ENCODE measurements at regions not wholly inside any gene's neighbourhood (a gene's known extent, or its start where the extent isn't known, plus 50 kb on each side); places are given as distances from the start of the nearest gene placed in this dataset.

DNA sequence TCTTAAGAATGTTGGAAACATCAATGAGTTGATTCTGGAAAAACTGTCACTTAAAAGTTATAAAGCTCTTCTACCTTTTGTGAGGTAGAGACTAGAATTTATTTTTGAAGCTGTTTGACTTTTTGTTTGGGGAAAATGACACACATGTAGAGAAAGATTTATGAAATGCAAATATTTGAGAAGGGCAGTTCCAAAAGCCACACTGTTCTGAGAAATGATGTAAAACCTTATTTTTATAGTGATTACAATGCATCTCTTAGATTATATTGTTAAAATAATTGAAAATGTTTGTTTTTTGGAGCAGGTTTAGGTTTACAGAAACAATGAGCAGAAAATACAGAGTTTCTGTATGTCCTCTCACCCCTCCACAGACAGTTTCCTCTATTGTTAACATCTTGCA lies 116.1 kb upstream of the CMC1 start:
- Histone ChIP-seq H3K27ac (replicated peaks; ENCODE audit: low read length) (no peak overlapping the region), H4K91ac (ENCODE audit: low read depth, low read length, poor library complexity) (no peak overlapping the region), H2BK5ac (ENCODE audit: low read length) (no peak overlapping the region), H3K4me2 (ENCODE audit: insufficient read depth, low read length, poor library complexity, severe bottlenecking) (no peak overlapping the region), H3K27me3 (ENCODE audit: control insufficient read depth in 3 of 3, insufficient read depth in 3 of 3, low read depth in 1 of 3, low read length in 3 of 3) (no peaks in the 10 kb centered on the region), H3K4me1 (ENCODE audit: control insufficient read depth in 2 of 2, insufficient read depth in 1 of 2, low read depth in 1 of 2, low read length in 2 of 2) (no peaks in the 10 kb centered on the region), H2BK12ac (ENCODE audit: low read length) (no peak overlapping the region), H3K4me3 (ENCODE audit: low read length in 2 of 2) (no peak overlapping the region), H3K14ac (ENCODE audit: low read length) (no peak overlapping the region), H3K18ac (ENCODE audit: low read length) (no peak overlapping the region), H2BK15ac (ENCODE audit: low read length) (no peak overlapping the region), H2AFZ (ENCODE audit: low read length) (no peak overlapping the region), H3K9me3 (replicated peaks in 1 of 2; ENCODE audit: control insufficient read depth in 2 of 2, insufficient read depth in 1 of 2, low read depth in 1 of 2, low read length in 2 of 2) (no peaks in the 10 kb centered on the region), H3K4ac (ENCODE audit: low read length) (no peak overlapping the region), H2AK5ac (ENCODE audit: low read depth, low read length) (no peak overlapping the region), H3K9ac (ENCODE audit: low read depth, low read length, poor library complexity) (no peak overlapping the region), H3K79me1 (ENCODE audit: low read depth, low read length) (no peaks in the 10 kb centered on the region), H2BK120ac (ENCODE audit: low read depth, low read length) (no peak overlapping the region), H4K8ac (ENCODE audit: low read depth, low read length) (no peak overlapping the region), H3K23ac (ENCODE audit: low read depth, low read length, poor library complexity) (no peak overlapping the region), H3K36me3 (replicated peaks in 1 of 2; ENCODE audit: control insufficient read depth in 2 of 2, insufficient read depth in 2 of 2, low read length in 2 of 2) (no peaks in the 10 kb centered on the region)
- DNase-seq (ENCODE audit: low spot score) = no peak

GRCh38 chr3:28130836-28131235 lies 110.6 kb upstream of the CMC1 start:
- no peak overlapping the region for H3K4me2 ChIP-seq (ENCODE audit: insufficient read depth, low read length, poor library complexity, severe bottlenecking)
- no peak overlapping the region for H2BK15ac ChIP-seq (ENCODE audit: low read length)
- no CpG with 5 or more reads among the region's 2 CpGs for WGBS, 2 donors (ENCODE audit: extremely low coverage in 2 of 2, insufficient read length in 2 of 2, insufficient replicate concordance in 1 of 2)
- no peaks in the 10 kb centered on the region for H3K4me1 ChIP-seq (ENCODE audit: control insufficient read depth in 2 of 2, insufficient read depth in 1 of 2, low read depth in 1 of 2, low read length in 2 of 2)
- no peak overlapping the region for H2BK120ac ChIP-seq (ENCODE audit: low read depth, low read length)
- H3K79me1 ChIP-seq (ENCODE audit: low read depth, low read length) = no peaks in the 10 kb centered on the region
- no peak overlapping the region for H2AK5ac ChIP-seq (ENCODE audit: low read depth, low read length)
- H2BK12ac ChIP-seq (ENCODE audit: low read length) = no peak overlapping the region
- H3K9ac ChIP-seq (ENCODE audit: low read depth, low read length, poor library complexity) = no peak overlapping the region
- H3K9me3 ChIP-seq (replicated peaks in 1 of 2; ENCODE audit: control insufficient read depth in 2 of 2, insufficient read depth in 1 of 2, low read depth in 1 of 2, low read length in 2 of 2) = no peaks in the 10 kb centered on the region
- H2BK5ac ChIP-seq (ENCODE audit: low read length) = no peak overlapping the region
- H3K36me3 ChIP-seq (replicated peaks in 1 of 2; ENCODE audit: control insufficient read depth in 2 of 2, insufficient read depth in 2 of 2, low read length in 2 of 2) = no peaks in the 10 kb centered on the region
- H3K27me3 ChIP-seq (ENCODE audit: control insufficient read depth in 3 of 3, insufficient read depth in 3 of 3, low read depth in 1 of 3, low read length in 3 of 3) = no peaks in the 10 kb centered on the region
- H4K91ac ChIP-seq (ENCODE audit: low read depth, low read length, poor library complexity) = no peak overlapping the region
- no peak overlapping the region for H4K8ac ChIP-seq (ENCODE audit: low read depth, low read length)
- no peak overlapping the region for H3K14ac ChIP-seq (ENCODE audit: low read length)
- no peak overlapping the region for H3K4me3 ChIP-seq (ENCODE audit: low read length in 2 of 2)
- no peak for DNase-seq (ENCODE audit: low spot score)
- no peak overlapping the region for H3K4ac ChIP-seq (ENCODE audit: low read length)
- H3K18ac ChIP-seq (ENCODE audit: low read length) = no peak overlapping the region
- H3K23ac ChIP-seq (ENCODE audit: low read depth, low read length, poor library complexity) = no peak overlapping the region
- no peak overlapping the region for H2AFZ ChIP-seq (ENCODE audit: low read length)
- H3K27ac ChIP-seq (replicated peaks; ENCODE audit: low read length) = no peak overlapping the region

DNA sequence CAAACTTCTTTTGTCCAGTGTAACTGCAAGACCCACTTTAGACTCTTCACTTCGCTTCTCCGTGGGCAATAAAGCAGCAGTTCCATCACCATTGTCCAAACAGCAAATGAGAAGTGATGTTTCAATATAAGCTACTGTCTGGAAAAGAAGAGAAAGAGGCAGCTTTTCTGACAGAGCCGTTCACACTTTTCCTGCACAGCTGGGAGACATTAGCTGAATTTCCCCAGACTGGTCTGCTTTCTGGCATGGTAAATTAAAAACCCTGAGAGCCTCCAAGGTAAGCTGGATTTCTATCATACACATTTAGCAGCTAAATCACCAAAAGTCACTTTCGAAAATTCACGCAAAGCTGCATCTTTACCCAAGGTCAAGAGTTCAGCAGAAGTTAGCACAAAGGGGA lies 108.5 kb upstream of the CMC1 start:
- Histone ChIP-seq H4K91ac (ENCODE audit: low read depth, low read length, poor library complexity) (no peak overlapping the region), H3K79me1 (ENCODE audit: low read depth, low read length) (no peaks in the 10 kb centered on the region), H3K27me3 (ENCODE audit: control insufficient read depth in 3 of 3, insufficient read depth in 3 of 3, low read depth in 1 of 3, low read length in 3 of 3) (no peaks in the 10 kb centered on the region), H3K14ac (ENCODE audit: low read length) (no peak overlapping the region), H3K36me3 (replicated peaks in 1 of 2; ENCODE audit: control insufficient read depth in 2 of 2, insufficient read depth in 2 of 2, low read length in 2 of 2) (no peaks in the 10 kb centered on the region), H2BK5ac (ENCODE audit: low read length) (no peak overlapping the region), H3K27ac (replicated peaks; ENCODE audit: low read length) (no peak overlapping the region), H3K4me3 (ENCODE audit: low read length in 2 of 2) (no peak overlapping the region), H3K9ac (ENCODE audit: low read depth, low read length, poor library complexity) (no peak overlapping the region), H2AFZ (ENCODE audit: low read length) (no peak overlapping the region), H2BK15ac (ENCODE audit: low read length) (no peak overlapping the region), H3K4me1 (ENCODE audit: control insufficient read depth in 2 of 2, insufficient read depth in 1 of 2, low read depth in 1 of 2, low read length in 2 of 2) (no peaks in the 10 kb centered on the region), H3K9me3 (replicated peaks in 1 of 2; ENCODE audit: control insufficient read depth in 2 of 2, insufficient read depth in 1 of 2, low read depth in 1 of 2, low read length in 2 of 2) (no peaks in the 10 kb centered on the region), H2AK5ac (ENCODE audit: low read depth, low read length) (no peak overlapping the region), H3K4me2 (ENCODE audit: insufficient read depth, low read length, poor library complexity, severe bottlenecking) (no peak overlapping the region), H2BK12ac (ENCODE audit: low read length) (no peak overlapping the region), H4K8ac (ENCODE audit: low read depth, low read length) (no peak overlapping the region), H2BK120ac (ENCODE audit: low read depth, low read length) (no peak overlapping the region), H3K4ac (ENCODE audit: low read length) (no peak overlapping the region), H3K18ac (ENCODE audit: low read length) (no peak overlapping the region), H3K23ac (ENCODE audit: low read depth, low read length, poor library complexity) (no peak overlapping the region)
- DNase-seq (ENCODE audit: low spot score) = no peak
- no CpG with 5 or more reads among the region's 5 CpGs for WGBS, 2 donors (ENCODE audit: extremely low coverage in 2 of 2, insufficient read length in 2 of 2, insufficient replicate concordance in 1 of 2)

DNA sequence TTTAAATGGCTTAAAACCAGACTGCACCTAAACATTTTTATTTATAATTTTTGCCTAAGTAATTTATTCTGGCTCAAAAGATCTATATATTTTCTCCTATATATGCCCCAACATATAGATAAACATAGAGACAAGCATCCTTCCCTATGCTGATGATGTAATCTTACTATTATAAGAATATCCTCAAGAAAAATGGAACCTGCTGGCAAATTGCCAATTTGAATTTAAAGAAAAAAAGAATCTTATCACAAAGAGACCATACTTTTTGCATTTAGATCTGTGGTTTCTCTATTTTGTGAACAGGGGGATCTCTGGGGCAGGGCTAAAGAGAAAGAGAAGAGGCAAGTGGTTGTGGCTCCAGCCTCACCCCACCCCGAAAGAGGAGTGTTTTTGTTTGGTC lies 107.2 kb upstream of the CMC1 start:
- Histone ChIP-seq H3K18ac (ENCODE audit: low read length) (no peak overlapping the region), H3K4me1 (ENCODE audit: control insufficient read depth in 2 of 2, insufficient read depth in 1 of 2, low read depth in 1 of 2, low read length in 2 of 2) (no peaks in the 10 kb centered on the region), H4K8ac (ENCODE audit: low read depth, low read length) (no peak overlapping the region), H2BK5ac (ENCODE audit: low read length) (no peak overlapping the region), H2AFZ (ENCODE audit: low read length) (no peak overlapping the region), H4K91ac (ENCODE audit: low read depth, low read length, poor library complexity) (no peak overlapping the region), H2AK5ac (ENCODE audit: low read depth, low read length) (no peak overlapping the region), H3K9me3 (replicated peaks in 1 of 2; ENCODE audit: control insufficient read depth in 2 of 2, insufficient read depth in 1 of 2, low read depth in 1 of 2, low read length in 2 of 2) (no peaks in the 10 kb centered on the region), H3K36me3 (replicated peaks in 1 of 2; ENCODE audit: control insufficient read depth in 2 of 2, insufficient read depth in 2 of 2, low read length in 2 of 2) (no peaks in the 10 kb centered on the region), H3K23ac (ENCODE audit: low read depth, low read length, poor library complexity) (no peak overlapping the region), H2BK120ac (ENCODE audit: low read depth, low read length) (no peak overlapping the region), H3K14ac (ENCODE audit: low read length) (no peak overlapping the region), H3K27me3 (ENCODE audit: control insufficient read depth in 3 of 3, insufficient read depth in 3 of 3, low read depth in 1 of 3, low read length in 3 of 3) (no peaks in the 10 kb centered on the region), H3K79me1 (ENCODE audit: low read depth, low read length) (no peaks in the 10 kb centered on the region), H2BK12ac (ENCODE audit: low read length) (no peak overlapping the region), H3K4me3 (ENCODE audit: low read length in 2 of 2) (no peak overlapping the region), H3K4me2 (ENCODE audit: insufficient read depth, low read length, poor library complexity, severe bottlenecking) (no peak overlapping the region), H3K27ac (replicated peaks; ENCODE audit: low read length) (no peak overlapping the region), H3K4ac (ENCODE audit: low read length) (no peak overlapping the region), H3K9ac (ENCODE audit: low read depth, low read length, poor library complexity) (no peak overlapping the region), H2BK15ac (ENCODE audit: low read length) (no peak overlapping the region)
- no CpG with 5 or more reads among the region's 1 CpG for WGBS, 2 donors (ENCODE audit: extremely low coverage in 2 of 2, insufficient read length in 2 of 2, insufficient replicate concordance in 1 of 2)
- DNase-seq (ENCODE audit: low spot score) = no peak
